ENCODE measurements at regions not wholly inside any gene's neighbourhood (a gene's known extent, or its start where the extent isn't known, plus 50 kb on each side); places are given as distances from the start of the nearest gene placed in this dataset.

GRCh38 chr12:85405781-85406522 lies 125.9 kb downstream of the ALX1 start (continued):
- no peak for TF ChIP-seq RBBP5 (IDR thresholded peaks at IDR 0.05; ENCODE audit: borderline replicate concordance, insufficient read depth, low read length, poor library complexity, severe bottlenecking)
- no peak for TF ChIP-seq ZNF212 (CRISPR knock-in tag; IDR thresholded peaks at IDR 0.05)
- TF ChIP-seq KLF6 (CRISPR knock-in tag; IDR thresholded peaks at IDR 0.05; ENCODE audit: borderline replicate concordance) = no peak

DNA sequence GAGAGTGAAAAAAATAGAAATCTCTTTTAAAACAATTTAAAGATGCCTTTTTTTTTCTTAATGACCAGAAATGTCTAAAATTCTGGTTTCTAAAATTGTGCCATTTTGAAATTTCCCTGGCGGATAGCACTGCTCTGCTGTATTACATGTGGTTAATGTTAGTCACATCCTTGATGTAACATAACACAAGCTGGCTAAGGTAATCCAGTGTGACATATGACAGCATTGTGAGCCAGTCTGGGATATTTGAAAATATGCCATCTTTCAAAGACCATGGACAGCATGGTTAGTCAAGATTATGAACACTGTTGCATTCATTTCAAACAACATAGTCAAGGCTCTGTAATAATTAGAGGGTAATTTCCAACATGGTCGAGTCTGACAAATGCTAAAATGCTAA lies 133.2 kb downstream of the ALX1 start:
- no peak overlapping the region for H3K27ac ChIP-seq (ENCODE audit: extremely low read depth, low read depth, low read length)
- no peak for DNase-seq (ENCODE audit: extremely low read depth in 1 of 4, low spot score in 3 of 4)
- no peak for FAIRE-seq
- H3K36me3 ChIP-seq (ENCODE audit: control insufficient read depth, insufficient read depth, low read length) = no peaks in the 10 kb centered on the region
- no peaks in the 10 kb centered on the region; the same call in 1 of the 2 replicates for H3K9me3 ChIP-seq (replicated peaks; ENCODE audit: control insufficient read depth, insufficient read depth, low read depth, low read length)
- no peak overlapping the region for H2AFZ ChIP-seq (ENCODE audit: low read depth, low read length)
- no TSS peak for BruUV-seq (replicated peaks)
- in situ Hi-C loops (cut with MboI) (no loop called here), intact Hi-C loops (cut with micrococcal nuclease) (no loop called here)
- no peak for TF ChIP-seq POLR3A (IDR thresholded peaks at IDR 0.05; ENCODE audit: borderline replicate concordance, extremely low read depth, insufficient read depth, insufficient read length)
- H3K9me1 ChIP-seq (ENCODE audit: control insufficient read depth, insufficient read depth, low read length) = no peaks in the 10 kb centered on the region
- H3K79me2 ChIP-seq (ENCODE audit: control insufficient read depth, insufficient read depth, low read length) = no peaks in the 10 kb centered on the region
- no peak overlapping the region for H3K4me2 ChIP-seq (ENCODE audit: insufficient read depth, low read length)
- WGBS (ENCODE audit: insufficient coverage, low coverage, missing lambda C conversion rate) = 0% methylated on average over 2 of the region's 2 CpGs
- no peak for ATAC-seq
- no peaks in the 10 kb centered on the region for H4K20me1 ChIP-seq (replicated peaks; ENCODE audit: control insufficient read depth, insufficient read depth, low read length)
- no peak overlapping the region for H3K4me3 ChIP-seq
- ChIA-PET POLR2A (no interaction called here), CTCF (ENCODE audit: low intra/inter-chr PET ratio) (no interaction called here)
- H3K27me3 ChIP-seq (ENCODE audit: control insufficient read depth in 2 of 2, insufficient read depth in 2 of 2, low read length in 2 of 2) = no peaks in the 10 kb centered on the region
- H3K9ac ChIP-seq (ENCODE audit: insufficient read depth in 1 of 2, low read depth in 2 of 2, low read length in 2 of 2) = no peak overlapping the region
- H3K4me1 ChIP-seq (replicated peaks in 1 of 2; ENCODE audit: control insufficient read depth in 2 of 2, insufficient read depth in 2 of 2, low read length in 2 of 2) = no peaks in the 10 kb centered on the region

All from K562 (cell line).